ENCODE measurements at regions not wholly inside any gene's neighbourhood (a gene's known extent, or its start where the extent isn't known, plus 50 kb on each side); places are given as distances from the start of the nearest gene placed in this dataset.

DNA sequence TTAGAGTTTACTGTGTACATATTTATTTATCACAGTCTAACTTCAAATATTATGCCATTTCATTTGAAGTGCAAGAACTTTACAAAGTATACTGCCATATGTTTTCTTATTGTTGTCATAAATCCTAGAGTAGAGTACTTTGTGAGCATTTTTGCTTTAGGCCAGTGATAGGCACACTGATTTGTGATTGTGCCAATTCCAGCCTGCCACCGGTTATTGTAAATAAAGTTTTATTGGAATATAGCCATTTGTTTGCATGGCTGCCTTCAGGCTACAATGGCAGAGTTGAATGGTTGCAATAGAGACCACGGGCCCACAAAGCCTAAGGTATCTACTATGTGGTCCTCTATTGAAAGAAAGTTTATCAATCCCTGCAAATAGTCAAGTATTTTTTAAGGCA is 175.8 kb upstream of the GALNT2 start:
- H3K36me3 Mint-ChIP-seq (ENCODE audit: low read depth): peaks cover 1% of the 10 kb centered on the region
- no peaks in the 10 kb centered on the region for H3K4me1 Mint-ChIP-seq
- no peak for DNase-seq
- no peaks in the 10 kb centered on the region for H3K9me3 ChIP-seq (ENCODE audit: control insufficient read depth, low read length, poor library complexity, severe bottlenecking)
- H3K27me3 Mint-ChIP-seq: peaks cover 65% of the 10 kb centered on the region
- ATAC-seq: no peak
- no peak overlapping the region for H3K4me3 Mint-ChIP-seq
- H3K27ac Mint-ChIP-seq: no peak overlapping the region

DNA sequence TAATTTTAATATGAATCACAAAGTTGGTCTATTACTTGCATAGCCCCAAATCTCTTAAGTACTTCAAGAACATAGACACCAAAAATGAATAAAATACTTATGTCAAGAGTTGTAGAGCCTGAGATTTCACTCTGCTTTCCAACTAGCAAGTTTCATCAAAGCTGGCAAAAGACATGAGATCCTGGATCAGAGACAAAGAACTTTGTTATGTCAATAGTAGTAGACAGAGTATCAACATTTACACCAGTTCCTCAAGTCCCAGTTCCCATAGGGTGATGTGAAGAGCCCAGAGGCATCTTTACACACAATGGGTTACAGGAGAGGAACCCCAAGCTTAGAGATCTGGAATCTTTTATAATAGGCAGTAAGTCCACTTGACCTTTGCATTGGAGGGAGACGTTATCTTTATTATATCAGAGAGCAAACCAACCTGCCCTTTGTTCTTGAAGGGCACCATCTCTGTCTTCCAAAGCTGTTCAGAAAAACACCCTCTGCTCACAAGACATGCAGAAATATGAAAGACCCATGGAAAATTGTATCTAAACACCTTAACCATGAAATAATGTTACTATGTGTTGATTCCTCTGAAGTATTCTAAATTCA is 174.4 kb upstream of the GALNT2 start:
- no peak overlapping the region for H3K4me3 Mint-ChIP-seq
- H3K27me3 Mint-ChIP-seq: peaks cover 62% of the 10 kb centered on the region
- H3K9me3 ChIP-seq (ENCODE audit: control insufficient read depth, low read length, poor library complexity, severe bottlenecking): no peaks in the 10 kb centered on the region
- H3K4me1 Mint-ChIP-seq: no peaks in the 10 kb centered on the region
- DNase-seq (no peak), ATAC-seq (no peak)
- peaks cover 2% of the 10 kb centered on the region for H3K36me3 Mint-ChIP-seq (ENCODE audit: low read depth)
- H3K27ac Mint-ChIP-seq: no peak overlapping the region

DNA sequence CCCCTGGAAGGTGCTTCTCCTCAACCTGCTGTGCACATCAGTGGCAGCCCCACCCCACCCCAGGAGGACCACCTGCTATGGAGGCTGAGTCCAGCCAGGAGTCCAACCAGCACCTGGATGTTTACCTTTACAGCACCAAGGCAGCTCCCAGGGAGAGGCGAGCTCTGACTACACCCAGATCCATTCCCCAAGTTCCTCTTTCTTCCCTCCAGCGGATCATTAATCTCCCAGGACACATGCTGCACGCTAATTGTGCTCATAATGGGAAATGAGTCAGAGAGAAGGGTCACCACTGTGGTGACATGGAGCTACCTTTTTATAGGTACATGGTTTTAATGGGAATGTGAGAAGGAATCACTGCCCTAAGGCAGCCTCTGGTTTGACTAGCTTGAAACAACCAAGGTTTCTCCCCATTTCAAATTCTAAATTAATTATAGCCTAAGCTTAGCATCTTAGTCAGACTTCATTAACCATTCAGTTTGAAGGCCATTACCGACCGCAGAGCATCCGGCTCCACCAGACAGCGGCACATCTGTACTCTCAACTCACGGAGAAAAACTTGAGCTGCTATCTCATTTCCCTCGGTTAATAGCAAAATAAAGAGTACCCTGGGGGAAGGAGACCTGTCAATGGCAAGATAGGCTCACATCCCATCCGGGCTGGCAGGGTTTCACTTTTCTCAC is 173.1 kb upstream of the GALNT2 start:
- H3K9me3 ChIP-seq (ENCODE audit: control insufficient read depth, low read length, poor library complexity, severe bottlenecking): no peaks in the 10 kb centered on the region
- no peak for ATAC-seq
- Mint-ChIP-seq H3K4me1 (no peaks in the 10 kb centered on the region), H3K27me3 (peaks cover 62% of the 10 kb centered on the region), H3K27ac (no peak overlapping the region), H3K4me3 (no peak overlapping the region), H3K36me3 (ENCODE audit: low read depth) (peaks cover 2% of the 10 kb centered on the region)
- DNase-seq: no peak

DNA sequence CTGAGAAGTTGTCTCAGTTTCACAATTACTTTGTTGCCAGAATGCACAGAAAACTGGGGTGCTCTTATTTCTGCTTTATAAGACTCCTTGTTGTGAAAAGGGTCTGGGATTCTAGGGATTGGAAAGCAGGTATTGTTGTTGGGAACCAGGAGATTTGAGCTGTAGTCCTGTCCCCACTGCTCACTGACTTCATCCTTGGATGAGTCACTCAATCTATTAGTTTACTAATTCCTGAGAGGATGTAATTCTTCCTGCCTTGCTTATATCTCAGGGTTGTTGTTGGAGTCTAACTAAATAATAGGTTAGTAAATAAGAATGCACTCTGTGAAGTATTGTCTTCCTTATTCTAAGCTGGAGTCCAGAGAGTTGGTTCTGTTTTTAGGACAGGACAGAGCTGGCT is 172.5 kb upstream of the GALNT2 start:
- Mint-ChIP-seq H3K36me3 (ENCODE audit: low read depth) (peaks cover 2% of the 10 kb centered on the region), H3K27me3 (peaks cover 58% of the 10 kb centered on the region), H3K4me1 (no peaks in the 10 kb centered on the region), H3K4me3 (no peak overlapping the region), H3K27ac (no peak overlapping the region)
- ATAC-seq: no peak
- no peak for DNase-seq
- no peaks in the 10 kb centered on the region for H3K9me3 ChIP-seq (ENCODE audit: control insufficient read depth, low read length, poor library complexity, severe bottlenecking)

DNA sequence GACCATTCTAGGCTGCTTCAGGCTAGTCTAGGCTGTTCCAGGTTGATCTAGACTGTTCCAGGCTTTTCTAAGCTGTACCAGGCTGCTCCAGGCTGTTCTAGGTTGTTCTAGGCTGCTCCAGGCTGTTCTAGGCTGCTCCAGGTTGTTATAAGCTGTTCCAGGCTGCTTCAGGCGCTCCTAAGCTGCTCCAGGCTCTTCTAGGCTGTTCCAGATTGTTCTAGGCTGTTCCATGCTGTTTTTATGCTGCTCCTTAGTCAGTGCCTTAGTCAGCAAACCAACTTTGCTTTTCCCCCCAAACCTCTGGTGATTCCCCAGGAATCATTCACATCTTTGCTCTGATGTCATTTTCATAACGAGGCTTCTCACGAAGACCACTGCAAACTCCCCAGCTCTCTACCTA is 171.4 kb upstream of the GALNT2 start:
- no peak for ATAC-seq
- no peaks in the 10 kb centered on the region for H3K4me1 Mint-ChIP-seq
- DNase-seq: no peak
- no peaks in the 10 kb centered on the region for H3K9me3 ChIP-seq (ENCODE audit: control insufficient read depth, low read length, poor library complexity, severe bottlenecking)
- H3K27ac Mint-ChIP-seq: no peak overlapping the region
- peaks cover 2% of the 10 kb centered on the region for H3K36me3 Mint-ChIP-seq (ENCODE audit: low read depth)
- peaks cover 57% of the 10 kb centered on the region for H3K27me3 Mint-ChIP-seq
- H3K4me3 Mint-ChIP-seq: no peak overlapping the region

DNA sequence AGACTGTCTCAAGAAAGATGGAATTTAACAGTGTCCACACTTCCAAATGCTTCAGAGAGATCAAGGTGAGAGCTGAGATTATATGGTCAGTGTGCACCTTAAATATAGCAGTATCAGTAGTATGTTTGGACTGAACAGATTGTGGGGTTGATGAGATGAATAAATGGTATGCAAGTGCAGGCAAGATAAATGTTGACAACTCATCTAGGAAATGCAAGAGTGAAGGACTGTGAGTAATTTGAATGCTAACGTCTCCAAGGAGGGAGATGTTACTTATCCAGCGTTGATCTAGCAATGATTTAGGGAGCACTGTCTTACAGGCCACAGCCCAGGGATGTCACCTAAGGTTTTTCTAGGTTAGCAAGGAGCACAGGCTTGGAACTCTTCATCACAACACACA is 170.7 kb upstream of the GALNT2 start:
- no peaks in the 10 kb centered on the region for H3K9me3 ChIP-seq (ENCODE audit: control insufficient read depth, low read length, poor library complexity, severe bottlenecking)
- no peak for ATAC-seq
- no peak for DNase-seq
- H3K27me3 Mint-ChIP-seq: peaks cover 57% of the 10 kb centered on the region
- peaks cover 2% of the 10 kb centered on the region for H3K36me3 Mint-ChIP-seq (ENCODE audit: low read depth)
- no peak overlapping the region for H3K4me3 Mint-ChIP-seq
- no peaks in the 10 kb centered on the region for H3K4me1 Mint-ChIP-seq
- no peak overlapping the region for H3K27ac Mint-ChIP-seq

DNA sequence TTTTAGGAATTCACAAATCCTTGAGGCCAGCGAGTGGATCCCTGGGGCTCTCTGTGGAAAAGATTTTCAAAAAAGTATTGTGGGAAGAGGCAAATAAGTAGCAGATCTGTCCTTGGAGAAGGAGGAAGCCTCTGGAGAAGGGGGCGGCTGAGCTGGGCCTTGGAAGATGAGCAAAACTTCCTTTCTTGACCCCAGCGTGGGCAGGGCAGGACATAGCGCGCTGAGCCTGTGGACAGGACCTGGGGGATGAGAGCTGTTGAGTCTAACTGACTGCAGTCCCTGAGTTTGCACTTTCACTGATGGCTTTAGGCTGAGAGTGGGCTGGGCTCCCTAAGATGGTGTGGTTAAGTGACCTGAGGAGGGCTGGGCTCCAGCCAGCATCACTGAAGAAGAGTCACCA is 170.2 kb upstream of the GALNT2 start:
- Mint-ChIP-seq H3K4me3 (no peak overlapping the region), H3K36me3 (ENCODE audit: low read depth) (peaks cover 2% of the 10 kb centered on the region), H3K27ac (no peak overlapping the region), H3K27me3 (peaks cover 57% of the 10 kb centered on the region), H3K4me1 (no peaks in the 10 kb centered on the region)
- ATAC-seq: no peak
- DNase-seq: no peak
- H3K9me3 ChIP-seq (ENCODE audit: control insufficient read depth, low read length, poor library complexity, severe bottlenecking): no peaks in the 10 kb centered on the region

DNA sequence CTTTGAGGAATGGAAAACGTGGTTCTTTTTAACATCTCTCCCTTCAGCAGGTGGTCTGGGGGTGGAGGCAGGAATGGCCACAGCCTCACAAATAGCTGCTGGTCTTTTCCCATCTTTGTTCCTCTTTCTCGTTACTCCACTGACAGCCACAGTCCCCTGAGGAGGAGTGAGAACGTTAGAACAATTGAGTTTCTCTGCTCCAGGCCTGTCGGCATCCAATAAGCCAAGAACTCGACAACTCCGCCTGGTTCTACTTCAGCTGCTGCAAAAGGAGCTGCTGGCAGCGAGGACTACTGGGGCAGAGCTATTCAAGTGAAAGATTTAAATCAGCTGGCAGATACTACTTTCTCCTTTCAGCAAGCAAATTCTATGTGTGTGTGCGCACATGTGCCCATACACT is 169.5 kb upstream of the GALNT2 start:
- peaks cover 2% of the 10 kb centered on the region for H3K36me3 Mint-ChIP-seq (ENCODE audit: low read depth)

DNA sequence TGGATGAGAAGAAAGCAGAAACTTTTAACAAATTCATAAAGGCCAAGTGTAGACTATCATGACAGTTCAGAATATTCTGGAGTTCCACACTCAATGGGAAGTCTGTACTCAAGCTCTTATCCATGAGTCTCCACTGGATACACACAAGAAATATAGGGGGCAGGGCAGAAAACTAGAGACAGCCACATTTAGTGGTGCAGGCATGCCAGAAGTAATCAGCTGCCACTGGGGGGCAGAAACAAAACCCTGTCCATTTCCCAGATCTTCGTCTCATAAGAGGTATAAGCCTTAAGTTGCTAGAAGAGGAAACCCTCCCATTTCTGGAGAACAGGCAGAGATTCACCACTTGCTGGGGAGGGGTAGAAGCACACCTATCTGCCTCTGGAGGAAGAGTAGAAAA is 166.8 kb upstream of the GALNT2 start:
- Mint-ChIP-seq H3K4me3 (no peak overlapping the region), H3K36me3 (ENCODE audit: low read depth) (peaks cover 2% of the 10 kb centered on the region), H3K4me1 (no peaks in the 10 kb centered on the region), H3K27me3 (peaks cover 33% of the 10 kb centered on the region), H3K27ac (no peak overlapping the region)
- DNase-seq (no peak), ATAC-seq (no peak)
- H3K9me3 ChIP-seq (ENCODE audit: control insufficient read depth, low read length, poor library complexity, severe bottlenecking): no peaks in the 10 kb centered on the region

More for the DNA sequence above, 169.5 kb upstream of the GALNT2 start:
- ATAC-seq: no peak
- DNase-seq: no peak
- Mint-ChIP-seq H3K4me1 (no peaks in the 10 kb centered on the region), H3K4me3 (no peak overlapping the region), H3K27me3 (peaks cover 55% of the 10 kb centered on the region), H3K27ac (no peak overlapping the region)
- no peaks in the 10 kb centered on the region for H3K9me3 ChIP-seq (ENCODE audit: control insufficient read depth, low read length, poor library complexity, severe bottlenecking)

DNA sequence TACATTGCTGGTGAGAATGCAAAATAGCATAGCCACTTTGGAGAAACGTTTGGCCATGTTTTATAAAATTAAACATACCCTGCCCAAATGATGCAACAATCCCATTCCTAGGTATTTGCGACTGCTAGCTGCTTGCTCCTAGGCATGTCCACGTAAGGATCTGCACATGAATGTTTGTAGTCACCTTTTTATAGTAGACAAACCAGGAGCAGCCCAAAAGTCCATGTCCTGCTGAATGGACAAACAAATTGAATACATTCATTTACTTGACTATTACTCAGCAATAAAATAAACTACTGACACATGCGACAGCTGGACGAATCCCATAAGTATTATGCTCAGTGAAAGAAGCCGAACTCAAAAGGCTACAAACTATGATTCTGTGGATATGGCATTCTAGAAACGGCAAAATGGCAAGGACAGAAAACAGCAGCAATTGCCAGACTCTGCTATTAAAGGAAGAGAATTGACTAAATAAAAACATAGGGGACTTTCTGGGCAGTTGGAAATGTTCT is 161.9 kb upstream of the GALNT2 start:
- DNase-seq (no peak), ATAC-seq (no peak)
- Mint-ChIP-seq H3K27me3 (peaks cover 32% of the 10 kb centered on the region), H3K4me3 (no peak overlapping the region), H3K4me1 (peaks cover 5% of the 10 kb centered on the region), H3K36me3 (ENCODE audit: low read depth) (no peaks in the 10 kb centered on the region), H3K27ac (no peak overlapping the region)
- H3K9me3 ChIP-seq (ENCODE audit: control insufficient read depth, low read length, poor library complexity, severe bottlenecking): no peaks in the 10 kb centered on the region

DNA sequence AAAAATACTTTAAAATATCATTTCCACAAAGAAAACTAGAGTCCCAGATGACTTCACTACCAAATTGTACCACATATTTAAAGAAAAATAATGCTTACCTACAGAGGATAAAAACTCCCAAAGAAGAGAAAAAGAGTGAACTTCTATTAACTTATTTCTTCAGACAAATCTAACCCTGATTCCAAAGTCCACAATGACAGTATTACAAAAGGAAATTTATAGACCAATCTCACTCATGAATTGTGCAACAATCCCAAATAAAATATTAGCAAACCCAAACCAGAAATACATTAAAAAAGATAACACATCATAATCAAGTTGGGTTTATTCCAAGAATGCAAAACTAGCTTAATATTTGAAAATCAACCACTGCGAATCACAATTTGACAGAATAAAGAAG is 161.4 kb upstream of the GALNT2 start:
- ATAC-seq: no peak
- Mint-ChIP-seq H3K4me3 (no peak overlapping the region), H3K36me3 (ENCODE audit: low read depth) (no peaks in the 10 kb centered on the region), H3K27me3 (peaks cover 30% of the 10 kb centered on the region), H3K27ac (no peak overlapping the region), H3K4me1 (peaks cover 5% of the 10 kb centered on the region)
- DNase-seq: no peak
- H3K9me3 ChIP-seq (ENCODE audit: control insufficient read depth, low read length, poor library complexity, severe bottlenecking): no peaks in the 10 kb centered on the region

DNA sequence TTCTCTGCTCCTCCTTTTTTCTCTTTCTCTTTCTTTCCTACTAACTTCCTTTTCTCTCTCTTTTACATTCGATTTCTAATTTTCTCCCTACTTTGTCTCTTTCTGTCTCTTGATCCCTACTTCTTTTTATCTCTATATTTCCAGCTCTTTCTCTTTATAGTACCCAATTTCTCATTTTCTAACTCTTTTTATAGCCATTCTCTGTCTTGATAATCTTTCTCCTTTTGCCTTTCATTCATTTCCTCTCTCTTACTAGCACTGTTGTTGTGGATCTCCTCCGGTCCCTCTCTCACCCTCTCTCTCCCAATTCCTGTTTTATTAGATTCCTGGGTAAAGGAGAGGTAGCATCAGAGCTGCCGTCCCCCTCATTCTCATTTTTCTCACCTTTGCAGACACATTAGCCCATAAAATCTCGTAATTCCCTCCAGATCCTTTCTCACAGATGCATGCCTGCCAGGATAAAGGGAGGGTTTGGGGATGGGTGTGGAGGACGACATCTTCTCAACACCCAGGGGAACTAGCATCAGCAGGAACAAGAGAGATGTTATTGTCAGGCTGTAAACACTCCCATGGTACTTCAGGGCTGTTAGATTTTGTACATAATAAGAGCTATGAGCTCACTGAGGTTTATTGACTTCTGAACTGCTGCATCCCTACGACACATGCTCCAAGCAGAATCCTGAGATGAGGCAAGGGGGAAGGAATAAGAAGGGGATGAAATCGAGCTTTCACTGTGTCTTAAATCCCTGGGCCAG is 159.0 kb upstream of the GALNT2 start:
- no peak for ATAC-seq
- Mint-ChIP-seq H3K27ac (no peak overlapping the region), H3K36me3 (ENCODE audit: low read depth) (no peaks in the 10 kb centered on the region), H3K4me3 (no peak overlapping the region), H3K4me1 (peaks cover 5% of the 10 kb centered on the region), H3K27me3 (peaks cover 41% of the 10 kb centered on the region)
- H3K9me3 ChIP-seq (ENCODE audit: control insufficient read depth, low read length, poor library complexity, severe bottlenecking): no peaks in the 10 kb centered on the region
- DNase-seq: no peak

DNA sequence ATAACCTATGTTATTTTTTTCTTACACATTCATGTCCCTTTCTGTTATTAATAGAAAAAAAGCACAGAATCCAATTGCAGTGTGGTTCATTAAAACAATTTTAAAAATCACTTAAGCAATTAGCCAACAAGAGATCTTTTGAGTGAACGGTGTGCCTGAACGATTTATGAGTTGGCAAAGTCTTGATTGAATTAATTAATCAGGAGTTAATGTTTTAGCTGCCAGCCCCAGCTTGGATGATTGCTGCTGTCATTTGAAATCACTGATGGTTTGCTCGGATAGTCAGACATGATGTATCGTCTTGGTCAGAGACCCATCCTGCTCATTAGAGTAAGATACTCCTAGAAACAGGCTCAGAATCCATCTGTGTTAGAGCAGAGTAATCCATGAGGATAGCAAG is 158.3 kb upstream of the GALNT2 start:
- H3K27ac Mint-ChIP-seq: no peak overlapping the region
- no peak overlapping the region for H3K4me3 Mint-ChIP-seq
- no peaks in the 10 kb centered on the region for H3K9me3 ChIP-seq (ENCODE audit: control insufficient read depth, low read length, poor library complexity, severe bottlenecking)
- ATAC-seq (no peak), DNase-seq (no peak)
- H3K4me1 Mint-ChIP-seq: peaks cover 5% of the 10 kb centered on the region
- H3K27me3 Mint-ChIP-seq: peaks cover 41% of the 10 kb centered on the region
- H3K36me3 Mint-ChIP-seq (ENCODE audit: low read depth): no peaks in the 10 kb centered on the region
